SK-N-SH (cell line): ENCODE measurements at regions not wholly inside any gene's neighbourhood (a gene's known extent, or its start where the extent isn't known, plus 50 kb on each side); places are given as distances from the start of the nearest gene placed in this dataset.
A peak's percentile ranks its signal among the peaks of the same experiment; 100 is the strongest.
"Not testable (repeated sequence)": the region's sequence is repeated elsewhere in the genome, so short reads cannot be mapped to it uniquely, and the experiment has no call there.

Experiments used
- CTCF ChIA-PET: fragments of 300-600, 350-600 bp; formaldehyde crosslinking; extraction: SDS; loops from one replicate; lab custom pipeline; 2021; lab: Yijun Ruan, JAX
- POLR2A ChIA-PET: fragments of 350-600 bp; sonication (Branson Sonifier 250); formaldehyde crosslinking; extraction: SDS; loops from one replicate; lab custom pipeline; 2020; ENCODE audit warnings: antibody characterized with exemption, inconsistent platforms; lab: Yijun Ruan, JAX
- DNase-seq: peaks from one replicate; pipeline ENCODE4 v3.0.0; 2012
- H2AFZ ChIP-seq: fragments of 200-600 bp; sonication (generic); 2 replicates; pipeline ENCODE4 v1.8.1; 2016; ENCODE audit warnings: antibody characterized with exemption, mild to moderate bottlenecking, low read depth
- H3F3A ChIP-seq: fragments of 200-600 bp; sonication (generic); replicated peaks from 2 replicates; pipeline ENCODE3; 2016; ENCODE audit warnings: antibody characterized with exemption, mild to moderate bottlenecking; ENCODE audit not compliant: insufficient read depth
- H3K27ac ChIP-seq, 2 experiments: fragments of 200-500 bp in 1 of 2; fragments of 200-600 bp in 1 of 2; sonication (Bioruptor generic) in 1 of 2; sonication (generic), shearing (Covaris generic) in 1 of 2; 2 replicates each; pipeline versions ENCODE4 v1.5.1 to v1.6.1; 2014 to 2016; ENCODE audit warnings: low read depth in 2 of 2, inconsistent platforms in 1 of 2, low read length in 1 of 2, mild to moderate bottlenecking in 1 of 2, mixed read lengths in 1 of 2
- H3K27me3 ChIP-seq: fragments of 200-600 bp; sonication (generic), shearing (Covaris generic); 2 replicates; pipeline ENCODE4 v1.6.1; 2016; ENCODE audit warnings: mixed run types; ENCODE audit not compliant: insufficient read depth
- H3K36me3 ChIP-seq, 2 experiments: fragments of 200-500 bp in 1 of 2; fragments of 200-600 bp in 1 of 2; sonication (Bioruptor generic) in 1 of 2; sonication (generic) in 1 of 2; replicated peaks in 1 of 2; 2 replicates each; pipeline versions ENCODE3 to v1.5.1; 2014 to 2016; ENCODE audit warnings: low read length in 1 of 2, mild to moderate bottlenecking in 1 of 2; ENCODE audit not compliant: insufficient read depth in 2 of 2, control insufficient read depth in 1 of 2
- H3K4me1 ChIP-seq, 2 experiments: fragments of 200-500 bp in 1 of 2; fragments of 200-600 bp in 1 of 2; sonication (Bioruptor generic) in 1 of 2; sonication (generic), shearing (Covaris generic) in 1 of 2; 2 replicates each; pipeline versions ENCODE4 v1.5.1 to v1.6.1; 2014 to 2016; ENCODE audit warnings: low read depth in 1 of 2, low read length in 1 of 2, mixed run types in 1 of 2; ENCODE audit not compliant: insufficient read depth in 2 of 2, control insufficient read depth in 1 of 2
- H3K4me2 ChIP-seq: fragments of 200-600 bp; sonication (generic), shearing (Covaris generic); 2 replicates; pipeline ENCODE4 v1.6.1; 2017; ENCODE audit warnings: mixed run types
- H3K4me3 ChIP-seq, 2 experiments: fragments of 200-500 bp in 1 of 2; fragments of 200-600 bp in 1 of 2; sonication (Bioruptor generic) in 1 of 2; sonication (generic), shearing (Covaris generic) in 1 of 2; 2 replicates each; pipeline versions ENCODE4 v1.5.1 to v1.8.1; 2014 to 2016; ENCODE audit warnings: low read depth in 2 of 2, inconsistent platforms in 1 of 2, low read length in 1 of 2, mild to moderate bottlenecking in 1 of 2, mixed read lengths in 1 of 2, moderate library complexity in 1 of 2
- H3K79me2 ChIP-seq: fragments of 200-600 bp; sonication (generic); 2 replicates; pipeline ENCODE4 v1.8.1; 2017; ENCODE audit warnings: mild to moderate bottlenecking; ENCODE audit not compliant: insufficient read depth
- H3K9ac ChIP-seq: fragments of 200-600 bp; sonication (generic); 2 replicates; pipeline ENCODE4 v1.6.1; 2017; ENCODE audit warnings: mixed run types
- H3K9me2 ChIP-seq: fragments of 200-600 bp; sonication (generic); 2 replicates; pipeline ENCODE4 v1.6.1; 2017; ENCODE audit warnings: mixed run types
- H3K9me3 ChIP-seq: fragments of 200-600 bp; sonication (generic); 2 replicates; pipeline ENCODE4 v1.6.1; 2017; ENCODE audit warnings: mixed run types, mild to moderate bottlenecking, moderate library complexity
- H4K20me1 ChIP-seq: fragments of 200-600 bp; sonication (generic); 2 replicates; pipeline ENCODE4 v1.6.1; 2017; ENCODE audit warnings: mild to moderate bottlenecking, mixed run types; ENCODE audit not compliant: insufficient read depth
- EP300 ChIP-seq, 2 experiments: IDR thresholded peaks; 2 replicates each; pipeline versions ENCODE4 v1.4.0 to v1.6.1; 2012; ENCODE audit warnings: borderline replicate concordance in 1 of 2, low read depth in 1 of 2, low read length in 1 of 2
- FOXM1 ChIP-seq: IDR thresholded peaks from 2 replicates; pipeline ENCODE4 v1.4.0; 2012; ENCODE audit warnings: low read depth, mild to moderate bottlenecking
- GABPA ChIP-seq: IDR thresholded peaks from 2 replicates; pipeline ENCODE4 v1.4.0; 2012; ENCODE audit warnings: low read depth, mild to moderate bottlenecking
- GATA2 ChIP-seq: sonication (generic); formaldehyde crosslinking; IDR thresholded peaks from 2 replicates; pipeline ENCODE4 v1.5.0; 2020; ENCODE audit warnings: mild to moderate bottlenecking, missing genetic modification reagents
- JUND ChIP-seq: IDR thresholded peaks from 2 replicates; pipeline ENCODE4 v1.4.0; 2012
- NRF1 ChIP-seq: IDR thresholded peaks from 2 replicates; pipeline ENCODE4 v1.6.1; 2012; ENCODE audit warnings: low read depth, mild to moderate bottlenecking, low read length
- RFX5 ChIP-seq: IDR thresholded peaks from 2 replicates; pipeline ENCODE4 v1.6.1; 2012; ENCODE audit warnings: mild to moderate bottlenecking, improper control_type of control experiment, low read length
- SIN3A ChIP-seq: IDR thresholded peaks from 2 replicates; pipeline ENCODE4 v1.6.1; 2012; ENCODE audit warnings: low read depth, mild to moderate bottlenecking, low read length, moderate library complexity, borderline replicate concordance
- SMC3 ChIP-seq: IDR thresholded peaks from 2 replicates; pipeline ENCODE4 v1.6.1; 2012; ENCODE audit warnings: low read depth, low read length, improper control_type of control experiment
- TCF12 ChIP-seq: IDR thresholded peaks from 2 replicates; pipeline ENCODE4 v1.4.0; 2012
- WGBS: methylation state at CpG from one replicate; pipeline ENCODE4 v1.1.6; 2017; ENCODE audit warnings: low lambda C conversion rate; 5-methylcytosine and 5-hydroxymethylcytosine counted together
- TF ChIP-seq, protein P1 (sequence below): fragments of 150-350 bp; IDR thresholded peaks from 2 replicates; pipeline ENCODE4 v1.6.1; 2016; ENCODE audit warnings: mild to moderate bottlenecking, low read depth, low read length
- TF ChIP-seq, protein P2 (sequence below): IDR thresholded peaks from 2 replicates; pipeline ENCODE4 v1.4.0; 2012; ENCODE audit warnings: low read depth, borderline replicate concordance
- TF ChIP-seq, protein P3 (sequence below): IDR thresholded peaks from 2 replicates; pipeline ENCODE4; 2012

GRCh38 chr9:30362373-30362772 lies 2022.1 kb upstream of the ACO1 start:
- no peaks in the 10 kb centered on the region for H3K36me3 ChIP-seq
- no peaks in the 10 kb centered on the region for H3F3A ChIP-seq
- H3K9ac ChIP-seq: no peak overlapping the region
- 0 out of 4 replicates have a peak, but pooled peaks cover 0 to 4% of the 10 kb centered on the region in 2 experiments for H3K4me1 ChIP-seq
- ChIA-PET CTCF (no interaction called here), POLR2A (no interaction called here)
- no peaks in the 10 kb centered on the region for H3K79me2 ChIP-seq
- H2AFZ ChIP-seq: no peak overlapping the region
- H3K9me3 ChIP-seq: no peaks in the 10 kb centered on the region
- no peak overlapping the region for H3K4me2 ChIP-seq
- no peak for DNase-seq
- H4K20me1 ChIP-seq: no peaks in the 10 kb centered on the region
- no peak overlapping the region for H3K4me3 ChIP-seq
- H3K9me2 ChIP-seq: no peaks in the 10 kb centered on the region
- H3K27me3 ChIP-seq: no peaks in the 10 kb centered on the region
- H3K27ac ChIP-seq: no peak overlapping the region
- TF ChIP-seq SIN3A: no peak
- TF ChIP-seq, protein P1, sequence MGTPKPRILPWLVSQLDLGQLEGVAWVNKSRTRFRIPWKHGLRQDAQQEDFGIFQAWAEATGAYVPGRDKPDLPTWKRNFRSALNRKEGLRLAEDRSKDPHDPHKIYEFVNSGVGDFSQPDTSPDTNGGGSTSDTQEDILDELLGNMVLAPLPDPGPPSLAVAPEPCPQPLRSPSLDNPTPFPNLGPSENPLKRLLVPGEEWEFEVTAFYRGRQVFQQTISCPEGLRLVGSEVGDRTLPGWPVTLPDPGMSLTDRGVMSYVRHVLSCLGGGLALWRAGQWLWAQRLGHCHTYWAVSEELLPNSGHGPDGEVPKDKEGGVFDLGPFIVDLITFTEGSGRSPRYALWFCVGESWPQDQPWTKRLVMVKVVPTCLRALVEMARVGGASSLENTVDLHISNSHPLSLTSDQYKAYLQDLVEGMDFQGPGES: no peak
- no peak for TF ChIP-seq EP300 (IDR thresholded peaks at IDR 0.05; ENCODE audit: borderline replicate concordance in 1 of 2, low read depth in 1 of 2, low read length in 1 of 2)
- TF ChIP-seq, protein P2, sequence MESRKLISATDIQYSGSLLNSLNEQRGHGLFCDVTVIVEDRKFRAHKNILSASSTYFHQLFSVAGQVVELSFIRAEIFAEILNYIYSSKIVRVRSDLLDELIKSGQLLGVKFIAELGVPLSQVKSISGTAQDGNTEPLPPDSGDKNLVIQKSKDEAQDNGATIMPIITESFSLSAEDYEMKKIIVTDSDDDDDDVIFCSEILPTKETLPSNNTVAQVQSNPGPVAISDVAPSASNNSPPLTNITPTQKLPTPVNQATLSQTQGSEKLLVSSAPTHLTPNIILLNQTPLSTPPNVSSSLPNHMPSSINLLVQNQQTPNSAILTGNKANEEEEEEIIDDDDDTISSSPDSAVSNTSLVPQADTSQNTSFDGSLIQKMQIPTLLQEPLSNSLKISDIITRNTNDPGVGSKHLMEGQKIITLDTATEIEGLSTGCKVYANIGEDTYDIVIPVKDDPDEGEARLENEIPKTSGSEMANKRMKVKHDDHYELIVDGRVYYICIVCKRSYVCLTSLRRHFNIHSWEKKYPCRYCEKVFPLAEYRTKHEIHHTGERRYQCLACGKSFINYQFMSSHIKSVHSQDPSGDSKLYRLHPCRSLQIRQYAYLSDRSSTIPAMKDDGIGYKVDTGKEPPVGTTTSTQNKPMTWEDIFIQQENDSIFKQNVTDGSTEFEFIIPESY: no peak
- TF ChIP-seq SMC3: no peak
- TF ChIP-seq NRF1: no peak
- TF ChIP-seq FOXM1: no peak
- no peak for TF ChIP-seq GABPA
- no peak for TF ChIP-seq JUND
- TF ChIP-seq RFX5: no peak

DNA sequence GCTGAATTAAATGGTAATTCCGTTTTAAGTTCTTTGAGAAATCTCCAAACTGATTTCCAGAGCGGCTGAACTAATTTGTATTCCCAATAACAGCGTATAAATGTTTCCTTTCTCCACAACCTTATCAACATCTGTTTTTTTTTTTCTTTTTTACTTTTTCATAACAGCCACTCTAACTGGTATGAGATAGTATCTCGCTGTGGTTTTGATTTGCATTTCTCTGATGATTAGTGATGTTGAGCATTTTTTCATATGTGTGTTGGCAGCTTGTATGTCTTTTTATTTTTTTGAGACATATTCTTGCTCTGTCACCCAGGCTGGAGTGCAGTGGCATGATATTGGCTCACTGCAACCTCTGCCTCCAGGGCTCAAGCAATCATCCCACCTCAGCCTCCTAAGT lies 2018.3 kb upstream of the ACO1 start:
- H4K20me1 ChIP-seq, H3K9me3 ChIP-seq, DNase-seq, H3K36me3 ChIP-seq, H3K79me2 ChIP-seq, CTCF ChIA-PET, H3F3A ChIP-seq, H3K9me2 ChIP-seq, H3K4me1 ChIP-seq, H3K4me3 ChIP-seq, H3K27ac ChIP-seq, POLR2A ChIA-PET, H3K9ac ChIP-seq, H3K4me2 ChIP-seq, H3K27me3 ChIP-seq: not testable (repeated sequence)
- 37% methylated on average over 4 of the region's 4 CpGs for WGBS
- TF ChIP-seq TCF12 (peak; percentile 62), GATA2 (peak; percentile 50), EP300 (IDR thresholded peaks at IDR 0.05; ENCODE audit: borderline replicate concordance in 1 of 2, low read depth in 1 of 2, low read length in 1 of 2) (peak in 1 of 2 experiments; percentile 32; a peak in 1 of 4 replicates), JUND (peak; percentile 37)
- TF ChIP-seq, protein P3, sequence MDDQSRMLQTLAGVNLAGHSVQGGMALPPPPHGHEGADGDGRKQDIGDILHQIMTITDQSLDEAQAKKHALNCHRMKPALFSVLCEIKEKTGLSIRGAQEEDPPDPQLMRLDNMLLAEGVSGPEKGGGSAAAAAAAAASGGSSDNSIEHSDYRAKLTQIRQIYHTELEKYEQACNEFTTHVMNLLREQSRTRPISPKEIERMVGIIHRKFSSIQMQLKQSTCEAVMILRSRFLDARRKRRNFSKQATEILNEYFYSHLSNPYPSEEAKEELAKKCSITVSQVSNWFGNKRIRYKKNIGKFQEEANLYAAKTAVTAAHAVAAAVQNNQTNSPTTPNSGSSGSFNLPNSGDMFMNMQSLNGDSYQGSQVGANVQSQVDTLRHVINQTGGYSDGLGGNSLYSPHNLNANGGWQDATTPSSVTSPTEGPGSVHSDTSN: peak; percentile 55; the same call in 1 of the 2 replicates
- 0 out of 2 replicates have a peak overlapping the region, but pooled peaks have one; percentile 2 for H2AFZ ChIP-seq
